ENCODE measurements at regions not wholly inside any gene's neighbourhood (a gene's known extent, or its start where the extent isn't known, plus 50 kb on each side); places are given as distances from the start of the nearest gene placed in this dataset.
"Not testable (repeated sequence)": the region's sequence is repeated elsewhere in the genome, so short reads cannot be mapped to it uniquely, and the experiment has no call there.

GRCh38 chr5:124888622-124889485 is 142.4 kb upstream of the ZNF608 start:
- H3K4me3 ChIP-seq (ENCODE audit: low read depth, low read length): no peak overlapping the region
- no peak for DNase-seq (ENCODE audit: low read depth)
- in situ Hi-C loops (cut with HindIII; ENCODE audit: low sequenced_read_pairs): no loop called here
- TF ChIP-seq CTCF (IDR thresholded peaks at IDR 0.05; ENCODE audit: low read depth, low read length, missing control alignments): no peak

- TF ChIP-seq CTCF (IDR thresholded peaks at IDR 0.05; ENCODE audit: low read depth, low read length, missing control alignments): no peak
- no peak overlapping the region for H3K4me3 ChIP-seq (ENCODE audit: low read depth, low read length)
- in situ Hi-C loops (cut with HindIII; ENCODE audit: low sequenced_read_pairs): no loop called here
- no peak for DNase-seq (ENCODE audit: low read depth)
These were observed 143.0 kb upstream of the ZNF608 start for GRCh38 chr5:124889486-124889825.

DNA sequence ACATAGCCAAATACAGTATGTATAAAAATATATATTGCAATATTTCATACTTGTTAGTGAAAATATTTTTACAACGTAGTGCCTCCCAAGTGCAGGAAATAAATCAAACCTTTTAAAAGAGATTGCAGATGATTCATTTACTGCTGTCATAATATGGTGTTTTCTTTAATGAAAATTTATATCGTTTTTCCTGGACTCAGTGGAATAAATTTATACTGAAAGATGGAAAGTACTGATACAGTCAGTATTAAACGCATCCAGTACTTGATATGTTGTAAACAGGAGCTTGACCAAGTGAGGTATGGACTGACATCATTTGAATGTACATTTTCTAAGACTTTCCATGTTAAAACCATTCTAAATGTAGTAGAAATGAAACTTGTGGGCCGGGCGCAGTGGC is 143.4 kb upstream of the ZNF608 start:
- H3K4me3 ChIP-seq (ENCODE audit: low read depth, low read length): no peak overlapping the region
- no peak for DNase-seq (ENCODE audit: low read depth)
- in situ Hi-C loops (cut with HindIII; ENCODE audit: low sequenced_read_pairs): no loop called here
- TF ChIP-seq CTCF (IDR thresholded peaks at IDR 0.05; ENCODE audit: low read depth, low read length, missing control alignments): no peak

- DNase-seq (ENCODE audit: low read depth); in situ Hi-C loops (cut with HindIII; ENCODE audit: low sequenced_read_pairs); H3K4me3 ChIP-seq (ENCODE audit: low read depth, low read length): not testable (repeated sequence)
These were observed 144.0 kb upstream of the ZNF608 start for GRCh38 chr5:124890442-124890841.

DNA sequence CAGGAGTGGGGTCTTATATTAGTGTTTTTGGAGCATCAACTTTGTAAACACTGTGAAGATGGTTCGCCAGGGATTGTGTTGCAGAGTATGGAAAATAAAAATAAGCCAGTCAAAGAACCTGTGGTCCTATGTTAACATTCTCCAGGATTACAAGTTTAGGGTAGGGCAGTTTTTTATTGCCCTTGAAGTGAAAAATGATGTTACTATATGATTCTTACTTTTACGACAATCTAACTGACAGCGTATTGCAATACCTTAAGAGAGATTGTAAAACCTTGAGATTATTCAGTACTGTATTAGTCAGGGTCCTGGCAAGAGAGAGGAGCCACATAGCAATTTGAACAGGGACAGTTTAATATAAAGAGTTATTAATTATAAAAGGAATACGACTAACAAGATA is 144.7 kb upstream of the ZNF608 start:
- no peak for TF ChIP-seq CTCF (IDR thresholded peaks at IDR 0.05; ENCODE audit: low read depth, low read length, missing control alignments)
- in situ Hi-C loops (cut with HindIII; ENCODE audit: low sequenced_read_pairs): no loop called here
- DNase-seq (ENCODE audit: low read depth): no peak
- no peak overlapping the region for H3K4me3 ChIP-seq (ENCODE audit: low read depth, low read length)

DNA sequence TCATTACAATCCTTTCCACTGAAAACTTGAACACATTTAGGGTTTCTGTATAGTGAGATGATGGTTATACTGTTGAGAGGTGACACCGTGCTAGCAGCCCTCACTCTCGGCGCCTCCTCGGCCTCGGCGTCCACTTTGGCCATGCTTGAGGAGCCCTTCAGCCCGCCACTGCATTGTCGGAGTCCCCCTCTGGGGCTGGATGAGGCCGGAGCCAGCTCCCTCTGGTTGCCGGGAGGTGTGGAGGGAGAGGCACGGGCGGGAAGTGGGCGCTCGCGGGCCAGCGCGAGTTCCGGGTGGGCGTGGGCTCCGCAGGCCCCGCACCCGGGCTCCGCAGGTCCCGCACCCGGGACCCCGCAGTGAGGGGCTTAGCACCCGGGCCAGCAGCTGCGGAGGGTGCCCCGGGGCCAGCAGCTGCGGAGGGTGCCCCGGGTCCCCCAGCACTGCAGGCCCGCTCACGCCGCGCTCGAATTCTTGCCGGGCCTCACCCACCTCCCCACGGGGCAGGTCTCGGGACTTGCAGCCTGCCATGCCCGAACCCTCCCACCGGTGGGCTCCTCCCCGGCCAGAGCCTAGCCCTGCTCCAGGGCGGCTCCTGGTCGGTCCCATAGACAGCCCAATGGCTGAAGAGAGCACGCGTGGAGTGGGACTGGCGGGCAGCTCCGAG is 145.9 kb upstream of the ZNF608 start:
- no peak overlapping the region for H3K4me3 ChIP-seq (ENCODE audit: low read depth, low read length)
- no peak for TF ChIP-seq CTCF (IDR thresholded peaks at IDR 0.05; ENCODE audit: low read depth, low read length, missing control alignments)
- no peak for DNase-seq (ENCODE audit: low read depth)
- in situ Hi-C loops (cut with HindIII; ENCODE audit: low sequenced_read_pairs): no loop called here

DNA sequence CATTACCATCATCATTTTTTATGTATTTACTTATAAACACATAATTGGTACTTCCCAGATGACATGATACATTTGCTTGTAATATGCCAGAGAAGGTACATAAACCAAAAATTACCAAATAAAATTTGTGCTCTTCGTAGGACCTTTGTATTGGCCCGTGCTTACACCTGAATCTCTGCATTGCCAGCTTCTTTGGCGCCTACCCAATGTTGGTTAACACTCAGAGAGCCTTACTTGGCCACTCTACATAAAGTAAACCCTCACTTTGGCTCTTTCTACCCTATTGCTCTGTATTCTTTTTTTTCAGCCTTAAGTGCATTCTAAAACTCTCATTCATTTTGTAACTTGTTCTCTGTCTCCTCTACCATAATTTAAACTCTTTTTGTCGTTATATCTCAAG is 148.1 kb upstream of the ZNF608 start:
- no peak for DNase-seq (ENCODE audit: low read depth)
- no peak overlapping the region for H3K4me3 ChIP-seq (ENCODE audit: low read depth, low read length)
- no peak for TF ChIP-seq CTCF (IDR thresholded peaks at IDR 0.05; ENCODE audit: low read depth, low read length, missing control alignments)
- in situ Hi-C loops (cut with HindIII; ENCODE audit: low sequenced_read_pairs): no loop called here
